ENCODE measurements at regions not wholly inside any gene's neighbourhood (a gene's known extent, or its start where the extent isn't known, plus 50 kb on each side); places are given as distances from the start of the nearest gene placed in this dataset.

DNA sequence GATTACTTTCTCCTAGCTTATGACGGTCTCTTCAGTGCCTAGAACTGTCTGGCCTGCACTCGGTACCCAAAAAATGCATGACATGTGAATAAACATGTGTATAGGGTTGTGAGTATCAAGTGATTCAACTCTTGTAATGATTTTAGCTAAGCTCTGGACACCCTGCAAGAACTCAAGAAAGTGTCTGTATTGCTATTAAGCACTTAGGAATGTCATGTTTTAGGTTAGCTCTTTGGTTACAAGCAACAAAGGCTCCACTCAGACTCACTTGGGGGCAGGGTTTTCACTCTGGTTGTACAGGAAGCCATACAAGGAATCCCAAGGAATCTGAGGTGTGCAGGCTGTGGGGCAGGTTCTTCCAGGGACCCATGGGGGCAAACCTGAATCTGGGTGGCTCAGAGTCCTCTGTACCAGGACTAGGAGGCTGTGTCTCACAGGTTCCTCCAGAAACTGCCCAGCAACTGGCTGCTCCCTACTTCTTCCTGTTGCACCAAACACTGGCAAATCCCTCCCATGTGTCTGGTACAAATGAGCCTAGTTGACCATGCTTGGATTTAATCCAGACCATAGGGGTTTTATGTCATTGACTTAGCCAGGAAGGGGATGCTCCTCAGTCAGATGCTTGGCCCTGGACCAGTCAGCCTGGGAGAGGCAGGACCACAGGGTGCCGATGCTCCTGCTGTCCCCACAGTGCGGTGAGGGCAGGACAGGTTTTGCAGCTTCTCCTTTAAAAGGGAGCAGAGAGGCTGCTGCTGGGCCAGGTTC lies 77.9 kb upstream of the CDH4 start:
- no peaks in the 10 kb centered on the region for H3K27me3 ChIP-seq (ENCODE audit: control insufficient read depth, insufficient read depth, low read length)
- H3K4me1 ChIP-seq (ENCODE audit: control insufficient read depth, insufficient read depth, low read length): no peaks in the 10 kb centered on the region
- no peaks in the 10 kb centered on the region for H3K9me3 ChIP-seq (ENCODE audit: control insufficient read depth, low read length)
- no peaks in the 10 kb centered on the region for H3K36me3 ChIP-seq (ENCODE audit: control insufficient read depth, insufficient read depth, low read length)
- no peak overlapping the region for H3K9ac ChIP-seq (ENCODE audit: low read length)
- H3K4me3 ChIP-seq (ENCODE audit: low read length): no peak overlapping the region

DNA sequence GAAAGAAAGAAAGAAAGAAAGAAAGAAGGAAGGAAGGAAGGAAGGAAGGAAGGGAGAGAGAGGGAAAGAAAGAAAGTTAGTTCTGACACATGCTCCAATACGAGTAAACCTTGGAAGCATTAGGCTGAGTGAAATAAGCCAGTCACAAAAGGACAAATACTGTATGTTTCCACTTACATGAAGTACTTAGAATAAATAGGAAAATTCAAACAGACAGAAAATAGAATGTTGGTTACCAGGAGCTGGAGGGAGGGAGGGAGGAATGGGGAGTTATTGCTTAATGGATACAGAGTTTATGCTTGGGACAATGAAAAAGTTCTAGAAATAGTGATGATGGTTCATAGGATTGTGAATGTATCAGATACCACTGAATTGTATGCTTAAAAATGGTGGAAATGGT lies 75.2 kb upstream of the CDH4 start:
- H3K4me1 ChIP-seq (ENCODE audit: control insufficient read depth, insufficient read depth, low read length): no peaks in the 10 kb centered on the region
- H3K27me3 ChIP-seq (ENCODE audit: control insufficient read depth, insufficient read depth, low read length): no peaks in the 10 kb centered on the region
- H3K9me3 ChIP-seq (ENCODE audit: control insufficient read depth, low read length): no peaks in the 10 kb centered on the region
- H3K9ac ChIP-seq (ENCODE audit: low read length): no peak overlapping the region
- no peak overlapping the region for H3K4me3 ChIP-seq (ENCODE audit: low read length)
- no peaks in the 10 kb centered on the region for H3K36me3 ChIP-seq (ENCODE audit: control insufficient read depth, insufficient read depth, low read length)

DNA sequence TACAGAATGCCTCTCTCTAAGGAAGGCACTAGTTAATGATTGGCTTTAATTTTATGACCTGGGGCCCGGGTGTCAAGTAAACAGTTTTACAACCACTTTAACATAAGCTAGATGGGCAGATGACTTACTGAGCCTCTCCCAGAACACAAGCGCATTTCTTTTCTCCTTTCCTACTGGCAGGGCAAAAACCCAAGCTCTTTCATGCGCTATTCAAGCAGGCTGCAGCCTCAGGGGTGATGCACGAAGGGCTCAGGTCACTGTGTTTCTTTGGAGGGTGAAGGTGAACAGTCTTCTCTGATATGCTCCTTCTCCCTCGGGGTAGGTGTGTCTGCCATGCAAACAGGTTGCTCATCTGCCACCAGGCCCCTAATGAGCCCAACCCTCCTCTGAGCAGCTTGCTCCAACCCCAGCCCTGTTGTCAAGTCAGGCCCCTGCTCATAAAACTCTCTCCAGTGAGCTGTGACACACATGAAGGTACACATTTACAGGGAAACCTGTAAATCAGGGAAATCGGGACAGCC lies 73.5 kb upstream of the CDH4 start:
- Histone ChIP-seq H3K9me3 (ENCODE audit: control insufficient read depth, low read length) (no peaks in the 10 kb centered on the region), H3K4me3 (ENCODE audit: low read length) (no peak overlapping the region), H3K36me3 (ENCODE audit: control insufficient read depth, insufficient read depth, low read length) (no peaks in the 10 kb centered on the region), H3K9ac (ENCODE audit: low read length) (no peak overlapping the region), H3K27me3 (ENCODE audit: control insufficient read depth, insufficient read depth, low read length) (no peaks in the 10 kb centered on the region), H3K4me1 (ENCODE audit: control insufficient read depth, insufficient read depth, low read length) (no peaks in the 10 kb centered on the region)

DNA sequence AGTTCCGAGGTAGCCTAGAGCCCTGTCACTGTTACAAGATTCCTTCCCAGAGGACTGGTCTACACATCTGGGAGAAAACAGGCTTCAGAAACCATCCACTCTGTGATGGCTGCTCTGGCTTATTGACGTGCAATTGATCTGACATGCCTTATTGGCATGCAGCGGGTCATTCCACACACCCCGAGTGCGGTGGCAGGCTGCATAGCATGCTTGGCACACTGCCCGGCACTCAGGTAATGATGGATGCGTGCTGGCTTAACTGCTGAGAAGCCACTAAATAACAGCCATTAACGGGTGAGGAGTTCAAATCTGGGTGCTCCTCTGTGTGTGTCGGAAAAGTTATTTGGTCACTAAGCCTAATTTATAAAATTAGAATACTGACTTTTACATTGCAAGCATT lies 67.9 kb upstream of the CDH4 start:
- H3K4me3 ChIP-seq (ENCODE audit: low read length): no peak overlapping the region
- no peaks in the 10 kb centered on the region for H3K4me1 ChIP-seq (ENCODE audit: control insufficient read depth, insufficient read depth, low read length)
- no peaks in the 10 kb centered on the region for H3K36me3 ChIP-seq (ENCODE audit: control insufficient read depth, insufficient read depth, low read length)
- H3K9me3 ChIP-seq (ENCODE audit: control insufficient read depth, low read length): no peaks in the 10 kb centered on the region
- no peaks in the 10 kb centered on the region for H3K27me3 ChIP-seq (ENCODE audit: control insufficient read depth, insufficient read depth, low read length)
- H3K9ac ChIP-seq (ENCODE audit: low read length): no peak overlapping the region

DNA sequence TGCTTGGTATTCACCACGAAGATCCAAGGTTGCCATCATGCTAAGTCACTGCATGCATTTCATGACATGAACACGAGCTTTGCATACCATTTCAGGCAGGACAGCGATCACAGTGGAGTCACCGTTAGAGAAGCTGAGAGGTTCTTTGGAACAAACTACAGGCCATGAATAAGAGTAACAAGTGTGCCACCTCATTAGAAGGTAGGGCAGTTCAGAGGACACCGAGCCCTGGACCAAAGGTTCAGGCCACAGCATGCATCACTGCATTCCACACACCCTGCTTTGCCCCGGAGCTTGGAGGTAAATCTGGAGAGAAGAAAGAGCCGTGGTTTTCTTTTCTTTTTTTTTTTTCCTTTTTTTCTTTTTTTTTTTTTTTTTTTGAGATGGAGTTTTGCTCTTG lies 66.9 kb upstream of the CDH4 start:
- H3K27me3 ChIP-seq (ENCODE audit: control insufficient read depth, insufficient read depth, low read length): no peaks in the 10 kb centered on the region

DNA sequence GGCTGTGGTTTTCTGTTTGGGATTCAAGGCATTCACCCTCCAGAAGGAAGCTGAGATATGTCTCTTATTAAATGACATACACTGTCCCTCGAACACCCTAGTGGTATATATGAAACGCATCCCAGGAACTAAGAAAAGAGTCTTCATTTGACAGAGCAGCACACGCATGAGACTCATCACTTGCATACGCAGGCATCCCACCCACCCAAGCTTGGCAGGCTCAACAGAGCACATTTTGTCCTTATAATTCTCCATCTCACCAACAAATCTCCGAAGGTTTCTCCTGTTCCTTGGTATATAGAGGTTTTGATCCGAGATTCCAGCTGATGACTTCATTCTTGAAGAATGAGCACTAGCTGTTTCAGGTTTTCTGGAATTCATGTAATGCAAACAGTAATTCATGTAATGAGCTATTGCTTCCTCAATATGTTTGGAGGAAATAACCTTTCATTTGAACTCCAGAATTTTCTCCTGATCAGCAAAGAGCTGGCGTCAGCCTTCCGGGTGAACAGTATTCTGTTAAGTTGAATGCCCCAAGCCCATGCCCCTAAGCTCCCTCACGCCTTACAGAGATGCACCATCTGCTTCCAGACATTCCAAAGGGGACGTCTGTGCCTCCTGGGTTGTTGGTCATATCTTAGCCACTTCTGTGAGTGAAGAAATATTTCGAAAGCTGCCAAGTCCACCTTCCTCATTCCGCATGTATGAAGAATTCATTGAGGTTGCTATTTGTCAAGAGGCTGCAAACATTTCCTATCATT lies 66.0 kb upstream of the CDH4 start:
- no peaks in the 10 kb centered on the region for H3K27me3 ChIP-seq (ENCODE audit: control insufficient read depth, insufficient read depth, low read length)
- H3K4me3 ChIP-seq (ENCODE audit: low read length): no peak overlapping the region
- no peaks in the 10 kb centered on the region for H3K36me3 ChIP-seq (ENCODE audit: control insufficient read depth, insufficient read depth, low read length)
- H3K4me1 ChIP-seq (ENCODE audit: control insufficient read depth, insufficient read depth, low read length): no peaks in the 10 kb centered on the region
- no peaks in the 10 kb centered on the region for H3K9me3 ChIP-seq (ENCODE audit: control insufficient read depth, low read length)
- H3K9ac ChIP-seq (ENCODE audit: low read length): no peak overlapping the region

More for the DNA sequence above, 66.9 kb upstream of the CDH4 start:
- no peaks in the 10 kb centered on the region for H3K4me1 ChIP-seq (ENCODE audit: control insufficient read depth, insufficient read depth, low read length)
- no peaks in the 10 kb centered on the region for H3K36me3 ChIP-seq (ENCODE audit: control insufficient read depth, insufficient read depth, low read length)
- no peaks in the 10 kb centered on the region for H3K9me3 ChIP-seq (ENCODE audit: control insufficient read depth, low read length)
- no peak overlapping the region for H3K9ac ChIP-seq (ENCODE audit: low read length)
- H3K4me3 ChIP-seq (ENCODE audit: low read length): no peak overlapping the region

DNA sequence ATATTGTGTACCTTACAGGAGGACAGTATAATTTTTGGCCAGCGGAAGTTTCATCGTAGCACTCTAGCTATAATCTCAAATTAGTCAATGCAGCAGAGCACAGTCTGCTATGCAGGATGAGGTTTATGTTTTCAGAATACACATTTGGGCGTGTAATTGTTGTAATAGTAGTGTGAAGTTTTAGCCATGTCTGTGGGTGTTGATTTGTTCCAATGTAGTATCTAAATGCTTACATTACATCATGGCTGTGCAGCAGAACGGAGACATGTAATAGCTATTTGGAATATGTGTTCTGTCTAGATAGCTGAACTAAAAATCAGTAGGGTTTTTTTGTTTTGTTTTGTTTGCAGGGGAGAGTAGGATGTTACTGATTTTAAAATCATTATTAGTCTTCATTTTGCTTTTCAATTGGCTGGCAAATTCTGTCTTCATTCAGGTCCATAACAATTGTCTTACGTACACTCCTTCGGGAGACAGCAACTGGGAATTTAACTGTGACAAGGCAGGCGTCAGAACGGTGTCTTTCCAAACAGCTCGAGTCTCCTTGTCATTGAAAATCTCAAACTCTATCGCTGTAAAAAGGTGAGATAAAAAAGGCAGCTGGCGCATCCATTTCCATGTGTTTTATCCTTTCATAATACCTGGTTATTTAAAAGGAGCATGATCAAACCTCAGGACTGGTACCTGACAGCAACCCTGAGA lies 65.1 kb upstream of the CDH4 start:
- Histone ChIP-seq H3K9ac (ENCODE audit: low read length) (no peak overlapping the region), H3K36me3 (ENCODE audit: control insufficient read depth, insufficient read depth, low read length) (no peaks in the 10 kb centered on the region), H3K4me3 (ENCODE audit: low read length) (no peak overlapping the region), H3K27me3 (ENCODE audit: control insufficient read depth, insufficient read depth, low read length) (no peaks in the 10 kb centered on the region), H3K9me3 (ENCODE audit: control insufficient read depth, low read length) (no peaks in the 10 kb centered on the region), H3K4me1 (ENCODE audit: control insufficient read depth, insufficient read depth, low read length) (no peaks in the 10 kb centered on the region)

DNA sequence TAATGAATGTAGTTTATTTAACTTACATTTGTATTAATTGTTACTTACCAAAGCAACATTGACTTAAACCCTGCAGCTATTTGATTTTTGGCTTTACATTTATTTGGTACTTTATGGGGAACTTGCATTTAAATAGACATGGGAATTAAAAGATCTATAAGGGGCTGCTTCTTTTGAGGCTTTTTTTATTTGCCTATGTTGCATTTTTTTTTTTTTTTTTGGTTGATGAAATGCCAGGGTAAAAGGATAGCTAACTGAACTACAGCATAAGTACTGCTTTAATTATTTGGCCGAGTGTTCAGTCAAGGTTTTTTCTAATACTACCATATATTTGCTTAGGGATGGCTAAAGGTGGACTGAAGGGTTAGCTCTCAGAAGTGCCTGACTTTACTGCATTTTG lies 62.5 kb upstream of the CDH4 start:
- Histone ChIP-seq H3K9ac (ENCODE audit: low read length) (no peak overlapping the region), H3K9me3 (ENCODE audit: control insufficient read depth, low read length) (no peaks in the 10 kb centered on the region), H3K4me1 (ENCODE audit: control insufficient read depth, insufficient read depth, low read length) (no peaks in the 10 kb centered on the region), H3K36me3 (ENCODE audit: control insufficient read depth, insufficient read depth, low read length) (no peaks in the 10 kb centered on the region), H3K4me3 (ENCODE audit: low read length) (no peak overlapping the region), H3K27me3 (ENCODE audit: control insufficient read depth, insufficient read depth, low read length) (no peaks in the 10 kb centered on the region)

DNA sequence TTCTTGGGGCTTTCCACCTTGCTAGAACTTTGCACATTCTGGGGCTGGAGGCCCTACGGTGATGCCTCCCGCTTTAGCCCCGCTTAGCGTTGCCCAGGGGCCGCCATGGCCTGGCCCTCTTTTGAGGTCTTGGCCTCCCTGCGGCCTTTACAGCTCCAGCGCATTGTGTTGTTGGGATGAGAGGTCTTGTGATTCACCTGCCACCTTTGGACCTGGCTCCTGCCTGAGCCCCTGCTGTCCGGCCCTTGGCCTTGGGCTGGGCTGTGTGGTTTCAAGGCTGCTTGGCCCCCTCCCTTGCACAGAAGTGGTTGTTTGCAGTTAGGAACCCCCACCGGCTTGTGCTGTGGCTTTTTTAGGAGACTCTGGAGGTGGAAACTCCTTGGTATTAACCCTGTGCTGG lies 61.0 kb upstream of the CDH4 start:
- no peak overlapping the region for H3K9ac ChIP-seq (ENCODE audit: low read length)
- no peaks in the 10 kb centered on the region for H3K4me1 ChIP-seq (ENCODE audit: control insufficient read depth, insufficient read depth, low read length)
- no peaks in the 10 kb centered on the region for H3K27me3 ChIP-seq (ENCODE audit: control insufficient read depth, insufficient read depth, low read length)
- H3K36me3 ChIP-seq (ENCODE audit: control insufficient read depth, insufficient read depth, low read length): no peaks in the 10 kb centered on the region
- no peaks in the 10 kb centered on the region for H3K9me3 ChIP-seq (ENCODE audit: control insufficient read depth, low read length)
- H3K4me3 ChIP-seq (ENCODE audit: low read length): no peak overlapping the region

DNA sequence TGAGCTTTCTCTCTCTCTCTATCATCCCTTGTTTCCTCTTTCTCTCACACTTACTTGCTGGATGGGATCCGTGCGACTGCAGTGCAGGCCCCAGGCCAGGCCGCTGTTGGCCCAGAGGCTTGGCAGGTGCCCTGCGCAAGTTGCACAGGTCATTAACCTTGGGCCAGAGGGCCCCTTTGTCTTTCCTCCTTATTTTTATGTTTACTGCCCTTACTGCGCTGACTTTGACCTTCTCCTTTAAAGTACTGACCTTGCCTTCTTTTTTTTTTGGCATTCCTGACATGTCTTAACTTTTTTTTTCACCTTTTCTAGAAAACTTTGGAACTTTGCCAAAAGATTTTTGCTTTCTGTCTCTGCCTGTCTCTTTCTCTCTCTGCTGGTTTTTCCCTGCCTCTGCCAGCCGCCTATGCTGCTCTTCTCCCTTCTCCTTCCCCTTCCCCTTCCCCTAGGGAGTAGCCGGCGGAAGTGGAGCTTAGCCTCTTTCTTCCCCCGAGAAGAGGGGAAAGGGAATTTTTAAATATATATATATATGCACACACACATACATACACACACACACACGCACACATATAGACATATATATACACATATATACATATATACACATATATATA lies 59.6 kb upstream of the CDH4 start:
- H3K36me3 ChIP-seq (ENCODE audit: control insufficient read depth, insufficient read depth, low read length): no peaks in the 10 kb centered on the region
- H3K9ac ChIP-seq (ENCODE audit: low read length): no peak overlapping the region
- H3K4me3 ChIP-seq (ENCODE audit: low read length): no peak overlapping the region
- H3K27me3 ChIP-seq (ENCODE audit: control insufficient read depth, insufficient read depth, low read length): peaks cover 3% of the 10 kb centered on the region
- H3K9me3 ChIP-seq (ENCODE audit: control insufficient read depth, low read length): no peaks in the 10 kb centered on the region
- no peaks in the 10 kb centered on the region for H3K4me1 ChIP-seq (ENCODE audit: control insufficient read depth, insufficient read depth, low read length)

DNA sequence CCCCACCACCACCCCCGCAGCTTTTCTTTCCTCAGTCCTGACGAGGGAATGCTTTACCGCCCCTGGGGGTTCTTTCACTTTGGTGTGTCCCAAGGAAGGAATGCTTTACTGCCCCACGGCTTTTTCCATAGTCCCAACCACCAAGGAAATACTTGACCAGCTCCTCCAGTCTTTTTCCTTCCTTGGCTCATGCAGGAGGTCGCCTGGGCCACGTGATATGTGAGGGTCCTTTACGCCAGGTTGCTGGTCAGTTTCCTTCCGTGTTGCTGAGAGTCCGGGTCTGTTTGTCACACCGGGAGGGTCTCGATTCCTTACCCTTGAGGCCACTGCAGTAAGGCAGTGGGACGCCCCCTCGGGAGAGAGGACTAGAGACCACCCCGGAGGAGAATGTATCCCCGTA lies 58.9 kb upstream of the CDH4 start:
- Histone ChIP-seq H3K27me3 (ENCODE audit: control insufficient read depth, insufficient read depth, low read length) (peaks cover 3% of the 10 kb centered on the region), H3K4me3 (ENCODE audit: low read length) (no peak overlapping the region), H3K9ac (ENCODE audit: low read length) (no peak overlapping the region), H3K36me3 (ENCODE audit: control insufficient read depth, insufficient read depth, low read length) (no peaks in the 10 kb centered on the region), H3K9me3 (ENCODE audit: control insufficient read depth, low read length) (no peaks in the 10 kb centered on the region), H3K4me1 (ENCODE audit: control insufficient read depth, insufficient read depth, low read length) (no peaks in the 10 kb centered on the region)
